ENCODE measurements at regions not wholly inside any gene's neighbourhood (a gene's known extent, or its start where the extent isn't known, plus 50 kb on each side); places are given as distances from the start of the nearest gene placed in this dataset.

DNA sequence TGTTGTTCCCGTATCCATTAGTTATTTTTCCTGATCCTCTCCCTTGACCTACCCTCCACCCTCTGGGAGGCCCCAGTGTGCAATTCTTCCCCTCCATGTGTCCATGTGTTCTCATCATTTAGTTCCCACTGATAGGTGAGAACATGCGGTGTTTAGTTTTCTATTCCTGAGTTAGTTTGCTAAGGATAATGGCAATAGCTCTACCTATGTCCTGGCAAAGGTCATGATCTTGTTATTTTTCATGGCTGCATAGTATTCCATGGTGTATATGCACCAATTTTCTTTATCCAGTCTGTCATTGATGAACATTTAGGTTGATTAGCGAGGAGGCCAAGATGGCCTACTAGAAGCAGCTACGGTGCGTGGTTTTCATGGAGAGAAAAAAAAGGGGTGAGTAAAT lies 714.1 kb downstream of the STIM2 start:
- TF ChIP-seq, protein P1, sequence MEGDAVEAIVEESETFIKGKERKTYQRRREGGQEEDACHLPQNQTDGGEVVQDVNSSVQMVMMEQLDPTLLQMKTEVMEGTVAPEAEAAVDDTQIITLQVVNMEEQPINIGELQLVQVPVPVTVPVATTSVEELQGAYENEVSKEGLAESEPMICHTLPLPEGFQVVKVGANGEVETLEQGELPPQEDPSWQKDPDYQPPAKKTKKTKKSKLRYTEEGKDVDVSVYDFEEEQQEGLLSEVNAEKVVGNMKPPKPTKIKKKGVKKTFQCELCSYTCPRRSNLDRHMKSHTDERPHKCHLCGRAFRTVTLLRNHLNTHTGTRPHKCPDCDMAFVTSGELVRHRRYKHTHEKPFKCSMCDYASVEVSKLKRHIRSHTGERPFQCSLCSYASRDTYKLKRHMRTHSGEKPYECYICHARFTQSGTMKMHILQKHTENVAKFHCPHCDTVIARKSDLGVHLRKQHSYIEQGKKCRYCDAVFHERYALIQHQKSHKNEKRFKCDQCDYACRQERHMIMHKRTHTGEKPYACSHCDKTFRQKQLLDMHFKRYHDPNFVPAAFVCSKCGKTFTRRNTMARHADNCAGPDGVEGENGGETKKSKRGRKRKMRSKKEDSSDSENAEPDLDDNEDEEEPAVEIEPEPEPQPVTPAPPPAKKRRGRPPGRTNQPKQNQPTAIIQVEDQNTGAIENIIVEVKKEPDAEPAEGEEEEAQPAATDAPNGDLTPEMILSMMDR (IDR thresholded peaks at IDR 0.05): no peak
- TF ChIP-seq POLR2AphosphoS5 (IDR thresholded peaks at IDR 0.05): no peak
